Effector memory CD8-positive, alpha-beta T cell (primary cell): ENCODE measurements at regions not wholly inside any gene's neighbourhood (a gene's known extent, or its start where the extent isn't known, plus 50 kb on each side); places are given as distances from the start of the nearest gene placed in this dataset.

ENCODE experiments used
- ATAC-seq: fragments of 150-1000 bp; cut with Tn5 transposase; replicated peaks from 2 replicates; pipeline ENCODE4 v1.10.0; 2021; ENCODE audit warnings: mild to moderate bottlenecking, moderate library complexity
- DNase-seq, 3 experiments: peaks; one replicate each; pipeline ENCODE4 v3.0.0; 2021
- H3K27ac Mint-ChIP-seq, 2 donors: one replicate each; pipeline ENCODE4 v1.8.0; 2022; ENCODE audit warnings: mild to moderate bottlenecking in 2 of 2, mixed read lengths in 2 of 2, moderate library complexity in 2 of 2
- H3K27me3 Mint-ChIP-seq, 2 donors: one replicate each; pipeline ENCODE4 v1.8.0; 2022; ENCODE audit warnings: mixed read lengths in 2 of 2
- H3K36me3 Mint-ChIP-seq: one replicate; pipeline ENCODE4 v1.8.0; 2022; ENCODE audit warnings: mild to moderate bottlenecking, moderate library complexity, mixed read lengths; ENCODE audit not compliant: insufficient read depth
- H3K4me1 Mint-ChIP-seq, 2 donors: one replicate each; pipeline ENCODE4 v1.8.0; 2022; ENCODE audit warnings: low read depth in 2 of 2, mixed read lengths in 2 of 2
- H3K4me3 Mint-ChIP-seq, 2 donors: one replicate each; pipeline ENCODE4 v1.8.0; 2022; ENCODE audit warnings: mild to moderate bottlenecking in 2 of 2, mixed read lengths in 2 of 2, moderate library complexity in 2 of 2
- H3K9me3 Mint-ChIP-seq, 2 donors: one replicate each; pipeline ENCODE4 v1.8.0; 2022; ENCODE audit warnings: mixed read lengths in 2 of 2

DNA sequence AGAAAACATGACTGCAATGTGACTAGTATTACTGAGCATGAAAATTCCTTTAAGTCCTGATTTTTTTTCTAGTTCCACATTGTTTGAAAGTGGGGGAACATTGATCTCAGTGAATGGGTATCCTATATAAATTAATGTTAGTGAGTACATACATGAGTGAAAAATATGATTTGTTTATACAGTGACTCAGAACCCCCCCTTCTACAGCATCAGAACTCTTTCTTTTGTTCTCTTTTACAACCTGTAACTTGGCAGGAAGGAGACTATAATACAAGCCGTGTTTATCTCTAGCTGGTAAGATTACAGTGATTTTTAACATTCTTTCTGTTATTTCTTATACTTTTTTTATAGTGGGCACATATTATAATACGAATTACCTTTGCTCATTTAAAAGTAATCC lies 384.7 kb downstream of the PDCD6IP start:
- H3K36me3 Mint-ChIP-seq: no peaks in the 10 kb centered on the region
- no peaks in the 10 kb centered on the region for H3K9me3 Mint-ChIP-seq
- no peak overlapping the region for H3K27ac Mint-ChIP-seq
- ATAC-seq: no peak
- peaks cover 16 to 32% of the 10 kb centered on the region in 2 donors for H3K27me3 Mint-ChIP-seq
- no peak overlapping the region for H3K4me3 Mint-ChIP-seq
- H3K4me1 Mint-ChIP-seq: no peaks in the 10 kb centered on the region
- DNase-seq: no peak

GRCh38 chr3:34183611-34184340 lies 385.3 kb downstream of the PDCD6IP start:
- no peak overlapping the region for H3K4me3 Mint-ChIP-seq
- no peaks in the 10 kb centered on the region for H3K4me1 Mint-ChIP-seq
- ATAC-seq (no peak), DNase-seq (no peak)
- no peaks in the 10 kb centered on the region for H3K36me3 Mint-ChIP-seq
- no peaks in the 10 kb centered on the region for H3K9me3 Mint-ChIP-seq
- H3K27me3 Mint-ChIP-seq: peaks cover 12 to 25% of the 10 kb centered on the region in 2 donors
- no peak overlapping the region for H3K27ac Mint-ChIP-seq

DNA sequence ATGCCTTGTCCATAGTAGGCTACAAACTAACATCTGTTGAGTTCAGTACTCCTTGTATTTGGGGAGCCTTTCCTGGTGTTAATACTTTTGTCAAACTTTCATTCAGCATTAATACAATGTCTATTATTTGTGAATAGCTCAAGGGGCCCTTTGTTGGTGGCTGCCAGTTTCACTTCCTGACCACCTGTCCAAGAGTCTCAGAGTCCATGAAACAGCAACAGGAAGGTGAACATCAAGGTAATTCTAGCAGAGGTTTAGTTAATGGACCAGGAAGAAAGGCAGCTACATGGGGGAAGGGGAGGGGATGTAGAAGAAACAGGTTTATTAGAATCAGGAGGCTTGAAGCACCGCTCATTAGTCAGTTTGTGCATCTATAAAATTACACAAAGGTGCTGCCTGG lies 386.9 kb downstream of the PDCD6IP start:
- H3K4me1 Mint-ChIP-seq: no peaks in the 10 kb centered on the region
- DNase-seq (no peak), ATAC-seq (no peak)
- H3K4me3 Mint-ChIP-seq: no peak overlapping the region
- no peaks in the 10 kb centered on the region for H3K36me3 Mint-ChIP-seq
- H3K27me3 Mint-ChIP-seq: peaks cover 19 to 29% of the 10 kb centered on the region in 2 donors
- H3K9me3 Mint-ChIP-seq: no peaks in the 10 kb centered on the region
- no peak overlapping the region for H3K27ac Mint-ChIP-seq

DNA sequence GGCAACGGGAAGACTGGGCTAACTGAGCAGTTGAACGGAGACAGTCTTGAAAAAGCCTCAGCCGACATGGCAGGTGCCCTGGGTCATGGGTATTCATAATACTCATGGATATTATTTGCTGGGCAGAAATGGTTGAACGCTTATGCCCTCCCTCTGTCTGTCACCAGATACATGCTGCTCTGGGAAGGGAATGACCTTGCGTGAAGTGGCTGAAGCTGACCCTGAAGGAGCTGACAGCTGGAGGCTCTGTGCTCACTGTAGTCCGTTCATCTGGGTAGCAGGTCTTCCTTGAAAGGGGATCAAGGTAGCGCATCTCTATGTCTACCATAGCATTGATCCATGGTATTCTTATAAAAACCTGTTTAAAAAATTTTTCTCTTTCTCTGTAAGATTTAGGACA lies 390.7 kb downstream of the PDCD6IP start:
- Mint-ChIP-seq H3K27ac (no peak overlapping the region), H3K36me3 (no peaks in the 10 kb centered on the region), H3K9me3 (no peaks in the 10 kb centered on the region), H3K4me3 (no peak overlapping the region), H3K4me1 (no peaks in the 10 kb centered on the region), H3K27me3 (peaks cover 16 to 21% of the 10 kb centered on the region in 2 donors)
- DNase-seq (no peak), ATAC-seq (no peak)

DNA sequence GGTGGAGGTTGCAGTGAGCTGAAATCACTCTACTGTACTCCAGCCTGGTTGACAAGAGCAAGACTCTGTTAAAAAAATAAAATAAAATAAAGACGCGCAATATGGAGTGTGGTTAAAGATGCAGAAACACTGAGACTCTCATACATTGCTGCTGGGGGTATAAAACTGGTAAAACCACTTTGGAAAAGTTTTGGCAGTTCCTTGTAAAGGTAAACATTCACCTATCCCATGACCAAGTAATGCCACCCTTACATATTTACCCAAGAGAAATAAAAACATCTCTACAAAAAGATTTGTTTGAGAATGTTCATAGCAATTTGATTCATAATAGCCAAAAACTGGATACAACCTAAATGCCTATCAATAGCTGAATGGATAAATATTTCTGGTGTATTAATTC lies 398.5 kb downstream of the PDCD6IP start:
- Mint-ChIP-seq H3K27me3 (no peaks in the 10 kb centered on the region), H3K4me1 (no peaks in the 10 kb centered on the region), H3K27ac (no peak overlapping the region), H3K4me3 (no peak overlapping the region), H3K9me3 (no peaks in the 10 kb centered on the region), H3K36me3 (no peaks in the 10 kb centered on the region)
- DNase-seq: no peak
- no peak for ATAC-seq

DNA sequence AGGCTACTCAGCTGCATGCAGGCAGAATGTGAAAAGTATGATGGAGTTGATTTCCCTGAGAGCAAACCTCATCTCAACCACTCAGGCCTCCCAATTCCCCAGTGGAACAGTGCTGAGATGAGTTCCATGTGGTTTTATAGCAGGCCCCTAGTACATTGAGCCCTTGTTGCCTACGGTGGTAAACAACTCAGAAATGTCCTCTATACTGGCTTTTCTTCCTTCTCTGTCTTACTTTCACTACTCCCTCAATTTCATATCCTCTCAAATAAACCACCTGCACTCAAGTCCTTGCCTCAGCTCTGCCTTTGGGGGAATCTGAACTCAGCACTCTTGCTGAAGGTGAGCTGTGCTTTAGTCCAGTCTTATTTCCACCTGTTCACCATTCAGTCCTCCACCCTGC lies 399.9 kb downstream of the PDCD6IP start:
- H3K36me3 Mint-ChIP-seq: no peaks in the 10 kb centered on the region
- ATAC-seq: no peak
- H3K4me1 Mint-ChIP-seq: no peaks in the 10 kb centered on the region

DNA sequence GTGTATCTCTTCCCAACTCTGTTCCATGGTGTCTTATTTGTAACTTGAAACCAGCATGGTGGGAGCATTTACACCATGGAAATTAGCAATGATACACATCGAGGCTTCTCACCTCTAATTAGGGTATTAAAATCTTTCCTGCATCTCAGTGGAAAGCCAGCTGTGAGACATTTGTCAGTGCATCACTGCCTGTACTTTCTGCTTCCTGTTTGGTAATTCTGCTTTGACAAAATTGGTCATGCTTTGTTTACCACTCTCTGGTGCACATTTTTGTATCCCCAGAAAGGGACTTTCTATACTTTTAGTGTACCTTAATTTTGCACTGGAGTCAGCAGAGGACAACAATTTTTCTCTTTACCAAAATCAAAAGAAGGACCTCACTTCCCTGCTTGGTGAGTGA lies 402.1 kb downstream of the PDCD6IP start:
- DNase-seq (no peak), ATAC-seq (peak; percentile 54)
- Mint-ChIP-seq H3K4me1 (no peaks in the 10 kb centered on the region), H3K27ac (no peak overlapping the region), H3K36me3 (no peaks in the 10 kb centered on the region), H3K9me3 (no peaks in the 10 kb centered on the region), H3K4me3 (no peak overlapping the region), H3K27me3 (no peaks in the 10 kb centered on the region)

More for the DNA sequence above, 399.9 kb downstream of the PDCD6IP start:
- Mint-ChIP-seq H3K4me3 (no peak overlapping the region), H3K27ac (no peak overlapping the region), H3K9me3 (no peaks in the 10 kb centered on the region), H3K27me3 (no peaks in the 10 kb centered on the region)
- DNase-seq: no peak

DNA sequence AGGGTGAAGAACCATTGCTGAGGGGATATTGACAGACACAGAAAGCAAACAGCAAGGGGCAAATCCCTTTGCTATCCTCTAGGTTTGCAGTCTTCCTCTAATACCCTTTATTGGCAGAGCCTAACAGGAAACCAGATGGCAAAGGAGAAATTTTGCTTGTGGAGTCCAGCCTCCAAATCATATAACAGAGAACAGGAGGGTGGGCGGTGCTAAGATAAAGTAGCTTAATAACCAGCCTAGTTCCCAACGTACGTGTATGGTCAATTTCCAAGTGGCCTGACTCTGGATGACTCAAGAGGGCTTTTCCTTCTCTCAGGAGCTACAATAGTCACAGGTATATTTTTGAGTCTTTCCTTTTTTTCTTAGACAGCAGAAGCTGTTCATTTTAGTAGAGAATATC lies 404.5 kb downstream of the PDCD6IP start:
- no peaks in the 10 kb centered on the region for H3K27me3 Mint-ChIP-seq
- no peaks in the 10 kb centered on the region for H3K36me3 Mint-ChIP-seq
- no peak overlapping the region for H3K27ac Mint-ChIP-seq
- no peaks in the 10 kb centered on the region for H3K9me3 Mint-ChIP-seq
- no peaks in the 10 kb centered on the region for H3K4me1 Mint-ChIP-seq
- ATAC-seq (no peak), DNase-seq (no peak)
- no peak overlapping the region for H3K4me3 Mint-ChIP-seq

GRCh38 chr3:34203386-34203785 lies 405.0 kb downstream of the PDCD6IP start:
- no peak overlapping the region for H3K4me3 Mint-ChIP-seq
- H3K27me3 Mint-ChIP-seq: no peaks in the 10 kb centered on the region
- H3K36me3 Mint-ChIP-seq: no peaks in the 10 kb centered on the region
- H3K4me1 Mint-ChIP-seq: no peaks in the 10 kb centered on the region
- no peak overlapping the region for H3K27ac Mint-ChIP-seq
- DNase-seq (no peak), ATAC-seq (no peak)
- H3K9me3 Mint-ChIP-seq: no peaks in the 10 kb centered on the region

DNA sequence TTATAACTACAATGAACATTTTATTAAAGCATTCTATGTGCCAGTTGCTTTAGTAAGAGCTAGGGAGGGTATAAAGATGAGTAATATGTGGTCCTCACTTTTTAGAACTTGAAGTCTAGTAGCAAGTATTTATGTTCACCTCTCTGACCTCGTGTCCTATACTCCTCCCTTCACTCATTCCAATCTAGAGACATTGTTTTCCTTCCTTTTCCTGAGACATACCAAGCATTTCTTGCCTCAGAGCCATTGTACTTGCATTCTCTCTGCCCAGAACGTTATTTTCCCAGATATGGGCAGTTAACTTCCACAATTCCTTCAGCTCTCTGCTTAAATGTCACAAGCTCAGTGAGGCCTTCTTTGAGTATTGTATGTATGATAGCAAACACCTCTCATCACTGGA lies 408.6 kb downstream of the PDCD6IP start:
- DNase-seq (no peak), ATAC-seq (no peak)
- peaks cover 0 to 6% of the 10 kb centered on the region in 2 donors for H3K27me3 Mint-ChIP-seq
- no peaks in the 10 kb centered on the region for H3K4me1 Mint-ChIP-seq
- H3K4me3 Mint-ChIP-seq: no peak overlapping the region
- H3K9me3 Mint-ChIP-seq: no peaks in the 10 kb centered on the region
- no peak overlapping the region for H3K27ac Mint-ChIP-seq
- no peaks in the 10 kb centered on the region for H3K36me3 Mint-ChIP-seq

- DNase-seq (no peak), ATAC-seq (no peak)
- H3K4me3 Mint-ChIP-seq: no peak overlapping the region
- H3K4me1 Mint-ChIP-seq: no peaks in the 10 kb centered on the region
- H3K27me3 Mint-ChIP-seq: peaks cover 0 to 6% of the 10 kb centered on the region in 2 donors
- H3K27ac Mint-ChIP-seq: no peak overlapping the region
- no peaks in the 10 kb centered on the region for H3K9me3 Mint-ChIP-seq
- H3K36me3 Mint-ChIP-seq: no peaks in the 10 kb centered on the region
Measured at GRCh38 chr3:34207806-34208205, 409.4 kb downstream of the PDCD6IP start.

DNA sequence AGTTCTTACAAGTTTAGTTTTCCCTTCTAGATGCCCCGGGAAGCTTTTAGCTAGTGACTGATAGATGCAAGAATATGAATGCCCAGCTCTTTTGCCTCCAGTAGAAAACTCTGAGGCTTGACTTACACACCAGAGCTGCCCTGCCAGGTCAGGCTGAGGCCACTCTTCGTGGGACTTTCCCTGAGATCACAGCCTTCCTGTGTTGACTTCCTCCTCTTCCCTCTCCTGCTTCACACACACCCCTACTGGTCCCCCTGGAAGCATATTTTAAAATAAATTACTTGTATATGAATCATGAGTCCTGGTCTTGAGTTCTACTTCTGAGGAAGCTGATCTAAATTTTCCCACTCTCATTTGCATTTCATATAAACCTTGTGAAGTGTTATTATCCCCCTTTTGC lies 413.7 kb downstream of the PDCD6IP start:
- Mint-ChIP-seq H3K9me3 (no peaks in the 10 kb centered on the region), H3K4me1 (no peaks in the 10 kb centered on the region), H3K36me3 (no peaks in the 10 kb centered on the region), H3K27ac (no peak overlapping the region), H3K27me3 (peaks cover 6 to 7% of the 10 kb centered on the region in 2 donors), H3K4me3 (no peak overlapping the region)
- no peak for DNase-seq
- no peak for ATAC-seq

DNA sequence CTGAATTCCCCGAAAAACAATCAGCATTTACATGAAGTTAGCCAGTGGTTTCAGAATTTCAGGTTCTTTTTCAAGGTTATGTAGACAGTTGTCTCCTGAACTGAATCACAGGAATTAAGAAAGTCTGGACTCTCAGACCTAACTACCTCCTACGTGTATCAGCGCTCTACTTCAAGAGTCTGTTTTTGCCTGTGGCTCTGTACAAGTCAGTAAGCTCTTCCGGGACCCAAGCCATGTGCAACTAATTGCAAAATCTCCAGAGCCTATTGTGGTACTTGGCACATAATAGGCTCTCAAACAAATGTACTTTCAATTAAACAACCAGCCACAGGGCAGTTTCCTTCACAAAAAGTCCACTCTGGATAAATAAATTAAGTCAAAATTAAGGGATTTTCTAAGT lies 414.2 kb downstream of the PDCD6IP start:
- H3K4me3 Mint-ChIP-seq: no peak overlapping the region
- H3K27ac Mint-ChIP-seq: no peak overlapping the region
- peaks cover 6 to 7% of the 10 kb centered on the region in 2 donors for H3K27me3 Mint-ChIP-seq
- H3K4me1 Mint-ChIP-seq: no peaks in the 10 kb centered on the region
- H3K36me3 Mint-ChIP-seq: no peaks in the 10 kb centered on the region
- H3K9me3 Mint-ChIP-seq: no peaks in the 10 kb centered on the region
- ATAC-seq (no peak), DNase-seq (no peak)

DNA sequence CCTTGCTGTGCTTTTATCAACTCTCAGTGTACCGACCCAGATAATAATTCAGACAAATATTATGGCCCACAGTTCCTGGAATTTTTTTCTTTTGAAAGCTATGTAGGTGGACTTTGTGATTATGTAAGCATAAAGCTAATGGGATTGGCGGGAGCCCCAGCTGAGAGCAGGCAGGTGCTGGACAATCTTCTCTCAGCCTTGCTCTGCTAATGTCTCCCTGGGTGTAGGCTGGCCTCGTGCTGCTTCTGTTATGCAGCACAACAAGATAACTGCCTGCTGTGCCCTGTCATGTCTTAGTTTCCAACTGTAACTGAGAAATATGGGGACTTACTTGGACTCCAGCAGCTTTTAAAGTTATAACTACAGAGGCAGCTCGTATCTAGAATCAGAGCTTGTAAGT lies 415.0 kb downstream of the PDCD6IP start:
- H3K27me3 Mint-ChIP-seq: peaks cover 7 to 9% of the 10 kb centered on the region in 2 donors
- H3K4me3 Mint-ChIP-seq: no peak overlapping the region
- H3K9me3 Mint-ChIP-seq: no peaks in the 10 kb centered on the region
- ATAC-seq (no peak), DNase-seq (no peak)
- H3K4me1 Mint-ChIP-seq: no peaks in the 10 kb centered on the region
- no peaks in the 10 kb centered on the region for H3K36me3 Mint-ChIP-seq
- H3K27ac Mint-ChIP-seq: no peak overlapping the region
